PC-9 (cell line): ENCODE measurements at regions not wholly inside any gene's neighbourhood (a gene's known extent, or its start where the extent isn't known, plus 50 kb on each side); places are given as distances from the start of the nearest gene placed in this dataset.

Source experiments
- BruUV-seq: library from RNA; stranded (reverse); fragments of 400-500 nt; replicated peaks from 2 replicates; lab custom pipeline; 2021; lab: Mats Ljungman, UMichigan
- CTCF ChIA-PET: fragments of 300-600 bp; sonication (Branson Sonifier 250); formaldehyde crosslinking; loops from one replicate; lab custom pipeline; 2022; ENCODE audit warnings: antibody characterized with exemption; lab: Charles Lee
- POLR2A ChIA-PET: fragments of 300-600 bp; sonication (Branson Sonifier 250); formaldehyde crosslinking; loops from one replicate; lab custom pipeline; 2022; ENCODE audit warnings: antibody characterized with exemption; ENCODE audit not compliant: unreplicated experiment; lab: Charles Lee
- DNase-seq, 2 experiments: peaks; one replicate each; pipeline versions ENCODE4 v3.0.0 to v3.0.0-alpha.2; 2015 to 2022; ENCODE audit warnings: mixed read lengths in 1 of 2
- H2AFZ ChIP-seq: fragments of 200-600 bp; sonication (generic); 2 replicates; pipeline ENCODE4 v1.8.1; 2017; ENCODE audit warnings: antibody characterized with exemption
- H3F3A ChIP-seq: fragments of 200-600 bp; sonication (generic); 2 replicates; pipeline ENCODE4 v1.8.1; 2017; ENCODE audit warnings: antibody characterized with exemption, mild to moderate bottlenecking, low read depth; ENCODE audit not compliant: insufficient read depth
- H3K27ac ChIP-seq: fragments of 200-600 bp; sonication (generic); 2 replicates; pipeline ENCODE4 v1.6.1; 2016; ENCODE audit warnings: mixed run types
- H3K27me3 ChIP-seq: fragments of 200-600 bp; sonication (generic); 2 replicates; pipeline ENCODE4 v1.6.1; 2016; ENCODE audit warnings: low read depth, mixed run types; ENCODE audit not compliant: insufficient read depth
- H3K36me3 ChIP-seq: fragments of 200-600 bp; sonication (generic); 2 replicates; pipeline ENCODE4 v1.6.1; 2016; ENCODE audit warnings: low read depth, mixed run types
- H3K4me1 ChIP-seq: fragments of 200-600 bp; sonication (generic); replicated peaks from 2 replicates; pipeline ENCODE4 v1.6.1; 2016; ENCODE audit warnings: mixed run types; ENCODE audit not compliant: insufficient read depth
- H3K4me2 ChIP-seq: fragments of 200-600 bp; sonication (generic); 2 replicates; pipeline ENCODE4 v1.6.1; 2017; ENCODE audit warnings: mixed run types
- H3K4me3 ChIP-seq: fragments of 200-600 bp; sonication (generic); 2 replicates; pipeline ENCODE4 v1.6.1; 2016; ENCODE audit warnings: mixed run types
- H3K79me2 ChIP-seq: fragments of 200-600 bp; sonication (generic); 2 replicates; pipeline ENCODE4 v1.6.1; 2017; ENCODE audit warnings: low read depth, mixed run types
- H3K9me2 ChIP-seq: fragments of 200-600 bp; sonication (generic); 2 replicates; pipeline ENCODE4 v1.8.1; 2017; ENCODE audit warnings: mild to moderate bottlenecking; ENCODE audit not compliant: insufficient read depth
- H3K9me3 ChIP-seq: fragments of 200-600 bp; sonication (generic); 2 replicates; pipeline ENCODE4 v1.8.1; 2016; ENCODE audit warnings: low read depth; ENCODE audit not compliant: insufficient read depth
- H4K20me1 ChIP-seq: fragments of 200-600 bp; sonication (generic); 2 replicates; pipeline ENCODE4 v1.8.1; 2017; ENCODE audit not compliant: insufficient read depth
- EZH2 ChIP-seq: fragments of 200-600 bp; sonication (generic); IDR thresholded peaks from 2 replicates; pipeline ENCODE4 v1.8.0; 2017; ENCODE audit warnings: antibody characterized with exemption, low read depth
- intact Hi-C: fragments of 100-400 bp; cut with micrococcal nuclease; formaldehyde crosslinking; loops from one replicate; pipeline ENCODE4 v1.10.0; 2022; ENCODE audit not compliant: unreplicated experiment
- TF ChIP-seq, protein P1 (sequence below): fragments of 200-600 bp; sonication (generic); conservative IDR thresholded peaks from 2 replicates; pipeline ENCODE4 v1.6.1; 2017; ENCODE audit warnings: mixed run types, antibody characterized with exemption, mild to moderate bottlenecking, moderate library complexity

DNA sequence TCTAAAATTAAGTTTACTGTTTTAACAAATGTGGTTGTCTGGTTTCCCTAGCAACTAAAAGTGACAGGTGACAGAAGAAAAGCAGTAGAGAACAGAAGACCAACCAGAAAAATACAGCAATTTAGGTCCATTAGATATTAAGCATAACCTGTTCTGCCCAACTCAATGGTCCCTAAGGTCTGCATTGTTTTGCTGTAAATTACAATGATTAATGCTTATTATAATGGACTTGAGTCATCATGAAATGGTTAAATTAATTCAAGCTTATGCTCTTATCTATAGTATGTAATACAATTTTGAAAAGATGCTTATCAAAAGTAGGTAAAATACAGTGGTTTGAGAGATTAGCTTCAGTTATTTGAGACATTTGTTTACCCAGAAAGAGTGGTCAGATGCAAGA lies 378.0 kb downstream of the GRB14 start:
- Histone ChIP-seq H3K4me1 (no peaks in the 10 kb centered on the region), H3F3A (no peaks in the 10 kb centered on the region), H3K4me2 (no peak overlapping the region), H3K9me3 (no peaks in the 10 kb centered on the region), H3K27me3 (no peaks in the 10 kb centered on the region), H3K27ac (no peak overlapping the region), H4K20me1 (no peaks in the 10 kb centered on the region), H3K4me3 (no peak overlapping the region), H2AFZ (no peak overlapping the region), H3K79me2 (no peaks in the 10 kb centered on the region), H3K36me3 (no peaks in the 10 kb centered on the region), H3K9me2 (no peaks in the 10 kb centered on the region)
- DNase-seq = no peak
- ChIA-PET POLR2A (no interaction called here), CTCF (no interaction called here)
- no TSS peak for BruUV-seq
- TF ChIP-seq, protein P1, sequence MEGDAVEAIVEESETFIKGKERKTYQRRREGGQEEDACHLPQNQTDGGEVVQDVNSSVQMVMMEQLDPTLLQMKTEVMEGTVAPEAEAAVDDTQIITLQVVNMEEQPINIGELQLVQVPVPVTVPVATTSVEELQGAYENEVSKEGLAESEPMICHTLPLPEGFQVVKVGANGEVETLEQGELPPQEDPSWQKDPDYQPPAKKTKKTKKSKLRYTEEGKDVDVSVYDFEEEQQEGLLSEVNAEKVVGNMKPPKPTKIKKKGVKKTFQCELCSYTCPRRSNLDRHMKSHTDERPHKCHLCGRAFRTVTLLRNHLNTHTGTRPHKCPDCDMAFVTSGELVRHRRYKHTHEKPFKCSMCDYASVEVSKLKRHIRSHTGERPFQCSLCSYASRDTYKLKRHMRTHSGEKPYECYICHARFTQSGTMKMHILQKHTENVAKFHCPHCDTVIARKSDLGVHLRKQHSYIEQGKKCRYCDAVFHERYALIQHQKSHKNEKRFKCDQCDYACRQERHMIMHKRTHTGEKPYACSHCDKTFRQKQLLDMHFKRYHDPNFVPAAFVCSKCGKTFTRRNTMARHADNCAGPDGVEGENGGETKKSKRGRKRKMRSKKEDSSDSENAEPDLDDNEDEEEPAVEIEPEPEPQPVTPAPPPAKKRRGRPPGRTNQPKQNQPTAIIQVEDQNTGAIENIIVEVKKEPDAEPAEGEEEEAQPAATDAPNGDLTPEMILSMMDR = no peak
- no peak for TF ChIP-seq EZH2
- intact Hi-C loops = no loop called here

- no peaks in the 10 kb centered on the region for H3K9me2 ChIP-seq
Measured at GRCh38 chr2:164242409-164242808, 378.9 kb downstream of the GRB14 start.

GRCh38 chr2:164234074-164234473 lies 387.2 kb downstream of the GRB14 start:
- CTCF ChIA-PET = no interaction called here
- no TSS peak for BruUV-seq
- Histone ChIP-seq H3K27me3 (no peaks in the 10 kb centered on the region), H3K4me3 (no peak overlapping the region), H3K4me1 (no peaks in the 10 kb centered on the region), H3K9me2 (no peaks in the 10 kb centered on the region), H3K9me3 (no peaks in the 10 kb centered on the region), H2AFZ (no peak overlapping the region), H3K36me3 (no peaks in the 10 kb centered on the region), H3F3A (no peaks in the 10 kb centered on the region), H3K79me2 (no peaks in the 10 kb centered on the region), H3K27ac (no peak overlapping the region), H3K4me2 (no peak overlapping the region), H4K20me1 (no peaks in the 10 kb centered on the region)
- intact Hi-C loops = no loop called here
- DNase-seq = no peak
- POLR2A ChIA-PET = no interaction called here
- no peak for TF ChIP-seq EZH2
- TF ChIP-seq, protein P1 = no peak

More at GRCh38 chr2:164242409-164242808, 378.9 kb downstream of the GRB14 start:
- H3F3A ChIP-seq = no peaks in the 10 kb centered on the region
- ChIA-PET POLR2A (no interaction called here), CTCF (no interaction called here)
- H2AFZ ChIP-seq = no peak overlapping the region
- intact Hi-C loops = no loop called here
- H3K4me3 ChIP-seq = no peak overlapping the region
- H3K9me3 ChIP-seq = no peaks in the 10 kb centered on the region
- H4K20me1 ChIP-seq = no peaks in the 10 kb centered on the region
- H3K79me2 ChIP-seq = no peaks in the 10 kb centered on the region
- H3K36me3 ChIP-seq = no peaks in the 10 kb centered on the region
- DNase-seq = no peak
- no peaks in the 10 kb centered on the region for H3K27me3 ChIP-seq
- no peak overlapping the region for H3K27ac ChIP-seq
- no TSS peak for BruUV-seq
- TF ChIP-seq EZH2 = no peak
- TF ChIP-seq, protein P1 = no peak
- H3K4me1 ChIP-seq = no peaks in the 10 kb centered on the region
- no peak overlapping the region for H3K4me2 ChIP-seq
